ENCODE measurements at regions not wholly inside any gene's neighbourhood (a gene's known extent, or its start where the extent isn't known, plus 50 kb on each side); places are given as distances from the start of the nearest gene placed in this dataset.

- Mint-ChIP-seq H3K9me3 (no peaks in the 10 kb centered on the region), H3K36me3 (no peaks in the 10 kb centered on the region), H3K27ac (no peak overlapping the region), H3K27me3 (no peaks in the 10 kb centered on the region), H3K4me1 (no peaks in the 10 kb centered on the region), H3K4me3 (no peak overlapping the region)
Measured at GRCh38 chr1:239044829-239045228, 341.5 kb upstream of the CHRM3 start.

GRCh38 chr1:239040523-239040922 lies 345.8 kb upstream of the CHRM3 start:
- Mint-ChIP-seq H3K27me3 (no peaks in the 10 kb centered on the region), H3K36me3 (no peaks in the 10 kb centered on the region), H3K4me1 (no peaks in the 10 kb centered on the region), H3K27ac (no peak overlapping the region), H3K9me3 (no peaks in the 10 kb centered on the region), H3K4me3 (no peak overlapping the region)

DNA sequence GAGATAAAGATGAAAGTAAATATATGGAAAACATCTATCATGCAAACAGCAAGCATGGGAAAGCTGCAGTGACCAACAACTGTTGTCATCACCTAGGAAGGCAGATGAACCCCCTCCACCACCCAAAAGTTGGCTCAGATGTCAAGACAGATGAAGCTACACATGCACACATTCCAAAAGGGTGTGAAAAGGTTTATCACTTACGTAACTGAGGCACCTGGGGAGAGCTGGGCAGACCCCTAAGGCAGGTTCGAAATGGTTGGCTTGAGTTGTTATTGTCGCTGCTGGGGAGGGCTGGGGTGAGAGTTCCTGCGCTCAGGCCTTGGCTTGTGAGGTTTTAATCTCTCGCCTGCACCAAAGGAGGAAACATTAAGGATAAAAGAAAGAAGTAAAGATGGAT lies 355.1 kb upstream of the CHRM3 start:
- Mint-ChIP-seq H3K9me3 (no peaks in the 10 kb centered on the region), H3K4me1 (no peaks in the 10 kb centered on the region), H3K27ac (no peak overlapping the region), H3K4me3 (no peak overlapping the region), H3K27me3 (no peaks in the 10 kb centered on the region), H3K36me3 (no peaks in the 10 kb centered on the region)

GRCh38 chr1:239025997-239026694 lies 360.2 kb upstream of the CHRM3 start:
- Mint-ChIP-seq H3K4me1 (no peaks in the 10 kb centered on the region), H3K36me3 (no peaks in the 10 kb centered on the region), H3K9me3 (no peaks in the 10 kb centered on the region), H3K4me3 (no peak overlapping the region), H3K27ac (no peak overlapping the region), H3K27me3 (no peaks in the 10 kb centered on the region)

GRCh38 chr1:239025223-239025622 lies 361.1 kb upstream of the CHRM3 start:
- Mint-ChIP-seq H3K4me1 (no peaks in the 10 kb centered on the region), H3K36me3 (no peaks in the 10 kb centered on the region), H3K9me3 (no peaks in the 10 kb centered on the region), H3K4me3 (no peak overlapping the region), H3K27me3 (no peaks in the 10 kb centered on the region), H3K27ac (no peak overlapping the region)

DNA sequence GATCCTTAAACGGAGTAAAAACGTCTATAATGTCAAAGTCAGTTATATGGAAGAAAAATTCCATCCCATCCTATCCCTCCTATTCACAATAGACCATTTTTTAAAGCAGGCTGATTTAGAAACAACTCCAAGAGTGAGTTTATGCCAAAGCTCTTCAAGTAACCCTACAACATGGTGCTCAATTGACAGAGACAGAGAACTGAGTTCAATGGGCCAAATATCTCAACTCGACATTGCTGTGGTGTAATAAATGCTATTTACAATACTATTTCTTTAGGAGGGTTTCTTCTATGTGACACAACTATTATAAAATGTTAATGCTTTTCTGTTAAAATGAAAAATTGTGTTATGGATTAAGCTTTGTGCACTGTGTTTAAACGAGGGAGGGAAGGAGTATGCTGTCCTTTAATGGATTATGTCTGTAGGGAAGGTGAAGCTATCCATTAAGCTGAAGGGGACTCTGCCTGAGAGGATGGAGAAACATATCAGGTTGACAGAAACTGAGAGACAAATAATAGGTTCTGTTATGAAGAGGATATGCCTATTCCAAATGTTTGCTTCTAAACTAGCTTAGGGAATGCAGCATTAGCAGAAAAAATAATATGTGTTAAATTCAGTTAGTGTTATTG lies 362.5 kb upstream of the CHRM3 start:
- Mint-ChIP-seq H3K27me3 (no peaks in the 10 kb centered on the region), H3K4me1 (no peaks in the 10 kb centered on the region), H3K9me3 (no peaks in the 10 kb centered on the region), H3K36me3 (no peaks in the 10 kb centered on the region), H3K27ac (no peak overlapping the region), H3K4me3 (no peak overlapping the region)

- Mint-ChIP-seq H3K27ac (no peak overlapping the region), H3K4me3 (no peak overlapping the region), H3K9me3 (no peaks in the 10 kb centered on the region), H3K4me1 (no peaks in the 10 kb centered on the region), H3K36me3 (no peaks in the 10 kb centered on the region), H3K27me3 (no peaks in the 10 kb centered on the region)
Measured at GRCh38 chr1:239016337-239016736, 370.0 kb upstream of the CHRM3 start.

GRCh38 chr1:239011382-239011781 lies 375.0 kb upstream of the CHRM3 start:
- Mint-ChIP-seq H3K9me3 (no peaks in the 10 kb centered on the region), H3K36me3 (no peaks in the 10 kb centered on the region)

GRCh38 chr1:239008568-239008967 lies 377.8 kb upstream of the CHRM3 start:
- Mint-ChIP-seq H3K4me3 (no peak overlapping the region), H3K9me3 (no peaks in the 10 kb centered on the region), H3K27ac (no peak overlapping the region), H3K36me3 (no peaks in the 10 kb centered on the region), H3K27me3 (no peaks in the 10 kb centered on the region), H3K4me1 (no peaks in the 10 kb centered on the region)

More at GRCh38 chr1:239011382-239011781, 375.0 kb upstream of the CHRM3 start:
- Mint-ChIP-seq H3K27ac (no peak overlapping the region), H3K4me3 (no peak overlapping the region), H3K4me1 (no peaks in the 10 kb centered on the region), H3K27me3 (no peaks in the 10 kb centered on the region)

DNA sequence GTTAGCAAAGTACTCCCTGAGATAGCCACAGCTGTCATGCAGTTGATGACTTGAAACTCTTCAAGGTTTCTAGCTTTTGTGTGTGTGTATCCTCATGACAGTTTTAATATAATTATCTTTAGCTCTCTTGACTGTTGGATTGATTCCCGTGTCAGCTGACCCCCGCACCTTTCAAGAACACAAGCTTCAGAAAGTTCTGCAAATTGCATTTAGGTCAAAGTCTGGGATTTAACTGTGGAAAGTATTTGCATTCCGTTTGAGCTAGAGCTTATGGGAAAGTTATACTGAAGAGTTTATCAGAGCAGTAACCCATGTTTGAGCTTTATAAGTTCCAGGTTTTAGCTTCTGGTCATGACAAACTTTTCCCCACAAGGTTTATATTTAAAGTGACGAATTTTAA lies 380.1 kb upstream of the CHRM3 start:
- no peaks in the 10 kb centered on the region for H3K36me3 Mint-ChIP-seq

GRCh38 chr1:238999944-239000343 lies 386.4 kb upstream of the CHRM3 start:
- Mint-ChIP-seq H3K27ac (no peak overlapping the region), H3K4me3 (no peak overlapping the region), H3K9me3 (no peaks in the 10 kb centered on the region), H3K27me3 (no peaks in the 10 kb centered on the region), H3K4me1 (no peaks in the 10 kb centered on the region), H3K36me3 (no peaks in the 10 kb centered on the region)

More for the DNA sequence above, 380.1 kb upstream of the CHRM3 start:
- H3K27me3 Mint-ChIP-seq, result no peaks in the 10 kb centered on the region
- H3K9me3 Mint-ChIP-seq, result no peaks in the 10 kb centered on the region
- no peak overlapping the region for H3K27ac Mint-ChIP-seq
- H3K4me3 Mint-ChIP-seq, result no peak overlapping the region
- no peaks in the 10 kb centered on the region for H3K4me1 Mint-ChIP-seq

- Mint-ChIP-seq H3K4me1 (no peaks in the 10 kb centered on the region), H3K9me3 (no peaks in the 10 kb centered on the region), H3K4me3 (no peak overlapping the region), H3K27me3 (no peaks in the 10 kb centered on the region), H3K36me3 (no peaks in the 10 kb centered on the region), H3K27ac (no peak overlapping the region)
Measured at GRCh38 chr1:238998577-238998976, 387.8 kb upstream of the CHRM3 start.

- no peaks in the 10 kb centered on the region for H3K4me1 Mint-ChIP-seq
- H3K27me3 Mint-ChIP-seq, result no peaks in the 10 kb centered on the region
- no peak overlapping the region for H3K27ac Mint-ChIP-seq
- H3K4me3 Mint-ChIP-seq, result no peak overlapping the region
- no peaks in the 10 kb centered on the region for H3K36me3 Mint-ChIP-seq
- H3K9me3 Mint-ChIP-seq, result peaks cover 9% of the 10 kb centered on the region
Measured at GRCh38 chr1:238991765-238992495, 394.4 kb upstream of the CHRM3 start.

DNA sequence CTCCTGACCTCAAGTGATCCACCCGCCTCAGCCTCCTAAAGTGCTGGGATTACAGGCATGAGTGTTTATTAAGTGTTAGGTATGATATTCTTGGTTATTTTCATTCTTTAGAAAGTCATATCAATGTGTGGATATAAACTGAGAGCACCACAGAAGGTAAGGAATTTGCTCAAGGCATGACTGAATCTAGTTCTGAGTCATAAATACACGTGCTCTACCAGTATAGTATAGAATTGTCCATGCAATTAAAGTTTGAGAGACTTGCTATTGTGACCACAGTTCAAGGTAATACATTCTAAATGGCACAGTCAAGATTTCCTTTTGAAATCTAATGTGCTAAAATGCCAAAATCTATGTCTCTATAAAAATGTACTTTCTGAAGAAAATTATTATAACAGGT lies 401.1 kb upstream of the CHRM3 start:
- no peaks in the 10 kb centered on the region for H3K27me3 Mint-ChIP-seq
- no peaks in the 10 kb centered on the region for H3K4me1 Mint-ChIP-seq
- no peaks in the 10 kb centered on the region for H3K36me3 Mint-ChIP-seq
- H3K27ac Mint-ChIP-seq, result no peak overlapping the region
- H3K9me3 Mint-ChIP-seq, result peaks cover 9% of the 10 kb centered on the region
- H3K4me3 Mint-ChIP-seq, result no peak overlapping the region

DNA sequence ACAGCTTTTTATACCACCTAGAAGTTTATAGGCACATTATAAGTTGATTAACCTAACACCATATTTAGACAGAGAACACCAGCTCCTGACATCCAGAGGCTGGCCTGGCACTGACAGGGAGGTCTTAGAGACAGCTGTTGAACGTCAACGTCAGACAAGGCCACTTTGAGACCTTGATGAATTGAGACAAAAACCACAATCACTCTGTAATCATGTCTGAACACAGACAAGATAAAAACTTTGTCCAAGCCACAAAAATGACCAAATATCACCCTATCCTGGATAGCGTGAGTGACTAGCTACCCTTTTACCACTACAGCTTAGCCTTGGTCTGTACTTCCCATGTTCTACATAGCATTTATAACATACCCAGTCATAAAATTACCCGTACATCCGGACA lies 403.6 kb upstream of the CHRM3 start:
- H3K4me1 Mint-ChIP-seq, result no peaks in the 10 kb centered on the region
- no peak overlapping the region for H3K4me3 Mint-ChIP-seq
- H3K27ac Mint-ChIP-seq, result no peak overlapping the region
- H3K36me3 Mint-ChIP-seq, result no peaks in the 10 kb centered on the region
- no peaks in the 10 kb centered on the region for H3K27me3 Mint-ChIP-seq
- no peaks in the 10 kb centered on the region for H3K9me3 Mint-ChIP-seq

DNA sequence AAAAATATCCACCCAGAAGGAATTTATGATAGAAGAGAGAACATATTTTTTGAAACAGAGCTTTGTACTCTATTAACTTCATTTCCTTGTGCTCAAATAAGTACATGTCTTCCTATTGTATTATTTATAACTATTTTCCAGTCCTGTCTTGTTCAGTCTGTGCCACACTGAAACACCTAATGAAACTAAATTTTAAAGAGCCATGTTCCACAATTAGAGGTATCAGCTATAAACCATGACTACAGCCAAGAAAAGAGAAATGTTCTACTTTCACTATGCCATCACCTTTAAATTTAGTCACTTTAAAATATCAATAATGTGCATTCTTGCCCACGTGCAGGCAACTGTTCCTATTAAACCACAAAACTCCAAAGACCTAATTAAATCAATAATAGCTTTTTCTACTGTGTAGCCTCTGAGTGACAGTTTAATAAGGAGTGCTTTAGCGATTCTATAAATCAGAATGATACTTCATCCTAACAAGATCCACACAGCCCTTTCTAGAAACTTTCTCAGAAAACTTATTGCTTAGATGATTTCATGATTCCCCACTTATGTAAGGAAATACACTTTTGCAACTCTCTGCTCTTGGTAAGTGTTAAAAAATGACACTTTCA lies 404.9 kb upstream of the CHRM3 start:
- Mint-ChIP-seq H3K27me3 (no peaks in the 10 kb centered on the region), H3K27ac (no peak overlapping the region), H3K4me1 (no peaks in the 10 kb centered on the region)

More for the DNA sequence above, 404.9 kb upstream of the CHRM3 start:
- Mint-ChIP-seq H3K4me3 (no peak overlapping the region), H3K9me3 (no peaks in the 10 kb centered on the region), H3K36me3 (no peaks in the 10 kb centered on the region)
